GM12864 (cell line): ENCODE measurements at regions not wholly inside any gene's neighbourhood (a gene's known extent, or its start where the extent isn't known, plus 50 kb on each side); places are given as distances from the start of the nearest gene placed in this dataset.
"Not testable (repeated sequence)": the region's sequence is repeated elsewhere in the genome, so short reads cannot be mapped to it uniquely, and the experiment has no call there.

Experiments
- DNase-seq: peaks from one replicate; pipeline ENCODE4 v3.0.0-alpha.2; 2011; ENCODE audit warnings: low read depth
- H3K4me3 ChIP-seq: 2 replicates; pipeline ENCODE4 v1.5.1; 2011; ENCODE audit warnings: mild to moderate bottlenecking, low read depth, low read length, control low read depth
- CTCF ChIP-seq: IDR thresholded peaks from 2 replicates; pipeline ENCODE4 v1.5.1; 2011; ENCODE audit warnings: low read depth, mild to moderate bottlenecking, moderate library complexity, low read length, control low read depth, inconsistent platforms; ENCODE audit errors: missing control alignments

GRCh38 chr3:152591515-152591914 lies 243.4 kb upstream of the P2RY1 start:
- no peak for TF ChIP-seq CTCF
- no peak for DNase-seq

DNA sequence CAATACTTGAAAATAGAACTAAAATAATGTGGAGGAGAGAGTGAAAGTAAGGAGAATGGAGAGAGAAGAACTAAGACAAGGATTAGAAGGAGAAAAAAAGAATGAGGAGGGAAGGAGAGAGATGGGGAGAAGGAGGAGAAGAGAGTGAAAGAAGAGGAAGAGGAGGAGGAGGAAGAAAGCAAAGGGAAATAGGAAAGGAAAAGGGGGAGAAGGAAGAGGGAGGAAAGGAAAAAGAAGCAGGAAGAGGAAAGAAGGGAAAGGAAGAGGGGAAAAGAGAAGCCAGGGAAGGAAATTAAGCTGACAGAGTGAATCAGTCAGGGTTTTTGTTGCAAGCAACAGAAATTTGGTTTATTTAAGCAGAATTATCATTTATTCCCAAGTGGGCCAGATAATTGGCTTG lies 241.7 kb upstream of the P2RY1 start:
- no peak overlapping the region for H3K4me3 ChIP-seq
- no peak for TF ChIP-seq CTCF
- no peak for DNase-seq

More at GRCh38 chr3:152591515-152591914, 243.4 kb upstream of the P2RY1 start:
- no peak overlapping the region for H3K4me3 ChIP-seq

- TF ChIP-seq CTCF, result no peak
- DNase-seq, result peak; percentile 78
- no peak overlapping the region for H3K4me3 ChIP-seq
Observed at GRCh38 chr3:152595975-152596821, 238.7 kb upstream of the P2RY1 start.

DNA sequence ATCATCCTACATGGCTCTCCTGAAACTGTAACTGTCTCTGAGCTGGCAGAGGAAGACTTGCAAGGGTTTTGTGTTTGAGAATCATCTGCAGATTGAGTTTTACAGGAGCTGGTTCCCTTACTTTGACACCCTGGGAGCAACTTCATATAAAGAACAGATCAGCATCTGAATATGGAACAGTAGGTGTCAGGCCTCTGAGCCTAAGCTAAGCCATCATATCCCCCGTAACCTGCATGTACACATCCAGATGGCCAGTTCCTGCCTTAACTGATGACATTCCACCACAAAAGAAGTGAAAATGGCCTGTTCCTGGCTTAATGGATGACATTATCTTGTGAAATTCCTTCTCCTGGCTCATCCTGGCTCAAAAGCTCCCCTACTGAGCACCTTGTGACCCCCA lies 238.1 kb upstream of the P2RY1 start:
- DNase-seq, H3K4me3 ChIP-seq: not testable (repeated sequence)

- DNase-seq, result no peak
- TF ChIP-seq CTCF, result no peak
- no peak overlapping the region for H3K4me3 ChIP-seq
Observed at GRCh38 chr3:152606146-152606545, 228.8 kb upstream of the P2RY1 start.

DNA sequence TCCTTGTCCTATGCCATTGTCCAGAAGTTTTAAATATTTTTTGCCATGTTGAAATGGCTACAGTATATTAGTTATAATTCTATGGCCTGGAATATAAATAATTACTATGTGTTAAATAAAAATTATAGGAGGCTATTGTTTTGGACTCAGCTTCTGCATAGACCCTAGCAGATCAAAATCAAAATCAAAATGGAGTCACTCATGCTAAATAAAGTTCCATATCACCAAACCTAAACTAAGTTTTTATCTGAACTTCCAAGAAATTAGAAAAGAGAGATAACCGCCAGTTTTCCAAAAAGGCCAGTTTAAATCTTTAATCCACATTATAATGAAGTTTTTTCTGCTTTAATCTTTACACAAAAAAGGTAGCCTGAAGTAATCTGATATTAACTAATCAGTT lies 227.8 kb upstream of the P2RY1 start:
- no peak for TF ChIP-seq CTCF
- no peak overlapping the region for H3K4me3 ChIP-seq
- DNase-seq, result no peak

- DNase-seq, result no peak
- no peak overlapping the region for H3K4me3 ChIP-seq
- no peak for TF ChIP-seq CTCF
Observed at GRCh38 chr3:152608696-152609594, 226.0 kb upstream of the P2RY1 start.
